Left renal pelvis (tissue), 4 donors: ENCODE measurements at regions not wholly inside any gene's neighbourhood (a gene's known extent, or its start where the extent isn't known, plus 50 kb on each side); places are given as distances from the start of the nearest gene placed in this dataset.

Experiments used
- DNase-seq, 4 donors: peaks; one replicate each; pipeline ENCODE4 v3.0.0-alpha.2; 2013; ENCODE audit warnings: low read depth in 4 of 4, low spot score in 3 of 4

DNA sequence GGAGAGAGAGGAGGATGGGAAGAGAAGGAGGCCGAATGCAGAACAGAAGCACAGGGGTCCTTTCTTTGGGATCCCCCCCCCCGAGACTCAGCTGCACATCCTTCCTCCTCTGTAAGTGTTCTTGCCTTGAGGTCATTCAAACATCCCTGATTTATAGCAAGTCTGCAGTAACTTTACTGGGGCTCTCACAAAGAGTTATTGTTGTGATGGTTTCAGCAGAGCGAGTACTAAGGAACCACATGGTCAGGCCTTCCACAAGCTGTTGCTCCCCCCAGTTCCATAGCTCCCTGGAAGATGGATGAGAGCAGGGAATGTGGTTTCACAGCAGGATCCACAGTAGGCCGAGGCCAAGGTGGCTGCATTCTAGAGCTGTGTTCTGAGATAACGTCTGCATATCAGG is 351.4 kb upstream of the CDH4 start:
- peak in 1 of 4 donors; percentile 21 for DNase-seq

DNA sequence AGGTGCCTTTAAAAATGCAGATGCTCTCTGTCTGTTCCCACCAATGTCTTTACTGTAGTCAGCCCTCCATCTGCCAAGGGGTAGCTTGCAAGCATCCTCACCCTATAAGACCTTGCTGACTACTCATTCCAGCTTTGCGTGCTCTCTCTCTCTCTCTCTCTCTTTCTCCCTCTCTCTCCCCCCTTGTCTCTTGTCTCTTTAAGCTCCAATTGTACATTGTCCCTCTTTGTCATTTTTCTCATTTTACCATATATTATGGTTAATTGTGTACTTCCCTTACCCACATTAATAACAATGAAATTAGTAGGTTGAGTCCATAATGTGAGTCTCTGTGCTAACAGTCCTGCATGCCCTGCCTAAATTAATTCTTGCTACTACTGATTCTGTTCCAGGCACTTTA is 350.2 kb upstream of the CDH4 start:
- DNase-seq, result no peak

DNA sequence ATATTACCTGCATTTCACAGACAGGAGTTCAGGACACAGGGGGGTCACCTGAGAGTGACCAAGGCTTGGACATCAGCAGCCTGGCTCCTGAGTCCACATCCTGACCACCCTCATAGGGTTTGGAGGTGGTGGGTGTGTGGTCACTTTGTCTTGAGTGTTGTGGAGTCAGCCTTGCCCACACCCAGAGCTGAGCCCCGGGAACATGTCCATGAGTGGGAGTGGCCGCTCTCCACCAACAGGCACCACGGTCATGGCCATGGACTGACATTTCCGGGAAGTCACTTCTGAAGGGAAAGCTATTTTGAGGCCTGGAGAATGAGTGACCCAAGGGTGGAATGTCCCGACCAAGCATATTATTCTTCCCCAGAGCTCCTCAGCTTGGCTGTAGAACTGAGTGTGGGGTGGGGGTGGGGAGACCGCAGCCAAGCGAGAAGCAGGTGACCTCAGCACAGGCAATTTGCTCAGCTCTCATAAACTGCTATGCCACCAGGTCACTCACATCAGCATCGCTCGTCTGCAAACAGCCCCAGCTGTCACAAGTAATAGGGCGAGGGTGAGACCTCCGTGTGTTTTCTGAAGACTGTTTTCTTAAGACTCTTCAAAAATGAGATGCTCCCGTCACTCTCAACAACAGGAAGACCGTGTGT is 348.6 kb upstream of the CDH4 start:
- DNase-seq, result no peak

DNA sequence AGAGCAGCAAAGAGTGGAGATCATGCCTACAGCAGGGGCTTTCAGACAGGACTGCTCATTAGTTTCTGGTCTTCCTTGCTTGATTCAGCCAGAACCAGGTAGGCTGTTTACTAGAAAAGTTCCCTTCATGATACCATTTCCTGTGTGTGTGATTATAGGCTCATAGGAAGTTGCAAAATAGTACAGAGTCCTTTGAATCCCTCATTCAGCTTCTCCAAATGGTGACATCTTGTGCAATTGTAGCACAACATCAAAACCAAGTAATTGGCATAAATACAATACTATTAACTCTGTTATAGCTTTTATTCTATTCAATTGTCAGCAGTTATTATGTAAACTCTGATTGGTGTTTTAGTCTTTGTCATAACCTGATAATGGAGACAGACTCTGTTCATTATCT is 347.3 kb upstream of the CDH4 start:
- DNase-seq, result no peak

DNA sequence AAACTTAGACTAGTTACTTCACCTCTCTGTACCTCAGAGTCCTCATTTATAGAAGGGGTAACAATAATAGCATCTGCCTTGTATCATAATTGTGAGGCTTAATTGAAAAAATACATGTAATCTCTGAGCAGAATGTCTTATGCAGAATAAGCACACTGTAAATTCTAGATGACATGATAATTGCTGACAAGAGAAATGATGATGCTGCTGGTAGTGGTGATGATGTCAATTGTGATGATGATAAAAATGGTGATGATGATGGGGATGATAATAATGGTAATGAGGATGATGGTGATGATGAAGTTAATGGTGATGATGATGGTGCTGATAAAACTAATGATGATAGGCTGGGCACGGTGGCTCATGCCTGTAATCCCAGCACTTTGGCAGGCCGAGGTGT is 346.1 kb upstream of the CDH4 start:
- no peak for DNase-seq

- no peak for DNase-seq
Observed at GRCh38 chr20:60906555-60906954, 345.5 kb upstream of the CDH4 start.

DNA sequence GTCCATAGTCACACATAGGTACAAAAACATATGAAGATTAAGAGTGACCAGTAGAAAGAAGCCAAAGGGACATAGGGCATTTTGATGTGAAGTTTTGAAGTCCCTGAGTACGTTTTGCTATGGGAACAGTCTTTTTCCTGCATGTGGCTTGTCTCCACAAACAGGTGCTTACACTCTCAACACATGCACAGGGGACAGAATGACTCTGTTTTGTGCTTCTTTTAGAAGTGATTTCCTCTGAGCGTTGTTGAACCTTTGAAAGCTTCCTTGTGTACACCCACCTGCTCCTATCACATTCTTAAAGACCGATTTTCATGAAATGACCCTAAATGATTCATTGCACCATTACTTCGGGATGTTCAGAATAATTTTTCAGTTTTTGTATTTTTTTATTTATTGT is 338.8 kb upstream of the CDH4 start:
- DNase-seq, result no peak

DNA sequence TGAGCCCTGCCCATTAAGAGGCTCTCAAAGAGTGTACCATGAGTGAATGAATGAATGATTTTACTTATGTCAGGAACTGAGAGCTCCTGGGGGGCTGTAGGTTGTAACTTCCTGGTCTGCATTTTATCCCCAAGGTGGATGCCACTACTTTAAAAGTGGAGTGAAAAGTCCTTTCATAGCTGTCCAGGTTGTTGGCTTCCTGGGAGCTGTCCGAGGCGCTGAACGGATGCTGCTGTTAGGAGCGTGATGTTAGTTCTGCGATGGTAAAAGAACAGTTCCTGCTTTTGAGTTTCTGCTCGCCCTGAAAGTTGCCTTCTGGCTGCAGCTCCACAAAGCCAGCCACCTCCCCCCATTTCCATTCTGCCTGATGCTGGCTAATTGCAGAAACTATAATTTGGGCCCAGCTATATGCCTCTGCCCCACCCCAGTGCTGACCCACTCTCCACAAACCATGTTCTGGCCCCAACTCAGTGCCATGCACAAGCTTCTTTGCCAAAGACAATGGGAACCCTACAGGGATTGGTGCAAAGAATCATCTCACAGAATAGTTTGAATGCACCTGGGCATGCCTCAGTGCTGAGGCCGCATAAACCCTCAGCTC is 330.9 kb upstream of the CDH4 start:
- DNase-seq, result peak in 1 of 4 donors; percentile 22

- DNase-seq, result no peak
Observed at GRCh38 chr20:60926831-60927230, 325.2 kb upstream of the CDH4 start.

- DNase-seq, result no peak
Observed at GRCh38 chr20:60928341-60928740, 323.7 kb upstream of the CDH4 start.

DNA sequence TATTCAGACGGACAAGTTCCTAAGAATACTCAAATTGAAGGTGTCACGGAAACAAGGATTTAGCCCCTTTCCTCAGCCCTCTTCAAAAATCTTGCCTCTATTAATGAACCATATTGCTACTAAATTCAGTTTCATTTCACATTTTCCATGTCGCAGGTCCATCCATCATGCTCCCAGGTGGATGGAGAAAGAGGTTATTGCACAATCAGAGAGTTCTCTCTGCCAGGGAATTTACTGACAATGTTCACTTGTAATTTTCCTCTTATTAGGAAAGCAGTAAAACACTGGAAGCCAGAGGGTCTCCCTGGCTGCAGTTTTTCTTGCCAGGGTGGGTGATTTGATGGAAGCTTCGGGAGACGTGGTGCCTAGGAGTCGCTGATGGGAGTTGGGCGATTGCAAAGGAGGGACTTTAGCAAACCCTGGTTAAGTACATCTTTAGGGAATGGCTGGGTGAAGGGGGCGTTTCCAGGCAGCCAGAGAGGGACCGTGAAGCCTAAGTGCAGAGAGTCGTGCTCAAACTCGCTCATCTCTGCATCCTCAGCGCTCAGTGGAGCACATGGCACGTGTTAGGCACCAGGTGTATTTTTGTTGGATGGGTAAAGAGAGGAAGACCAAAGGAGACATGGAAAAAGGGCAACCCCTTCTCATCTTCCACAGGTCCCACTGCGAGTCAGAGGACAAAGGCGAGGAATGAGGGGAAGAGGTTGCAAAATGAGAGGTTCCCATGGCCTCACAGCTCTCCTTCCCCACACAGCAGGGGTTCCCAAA is 321.9 kb upstream of the CDH4 start:
- no peak for DNase-seq

DNA sequence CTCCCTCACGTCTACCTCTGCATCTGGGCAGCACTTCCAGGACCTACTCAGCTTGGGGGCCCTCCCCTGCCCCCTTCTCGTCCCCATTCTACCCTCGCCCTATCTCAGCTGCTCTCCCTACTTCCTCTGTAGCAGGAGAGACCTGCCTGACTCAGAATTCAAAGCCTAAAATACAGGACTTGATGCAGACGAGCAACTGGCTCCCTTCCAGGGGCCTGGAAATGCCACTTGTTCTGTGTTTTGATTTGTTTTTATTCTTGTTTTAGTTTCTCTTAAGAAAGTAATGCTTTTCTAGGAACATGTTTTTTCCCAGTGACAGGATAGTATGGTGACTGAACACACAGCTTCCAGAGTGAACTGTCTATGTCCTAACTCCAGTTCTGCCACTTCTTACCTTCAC is 320.4 kb upstream of the CDH4 start:
- no peak for DNase-seq

DNA sequence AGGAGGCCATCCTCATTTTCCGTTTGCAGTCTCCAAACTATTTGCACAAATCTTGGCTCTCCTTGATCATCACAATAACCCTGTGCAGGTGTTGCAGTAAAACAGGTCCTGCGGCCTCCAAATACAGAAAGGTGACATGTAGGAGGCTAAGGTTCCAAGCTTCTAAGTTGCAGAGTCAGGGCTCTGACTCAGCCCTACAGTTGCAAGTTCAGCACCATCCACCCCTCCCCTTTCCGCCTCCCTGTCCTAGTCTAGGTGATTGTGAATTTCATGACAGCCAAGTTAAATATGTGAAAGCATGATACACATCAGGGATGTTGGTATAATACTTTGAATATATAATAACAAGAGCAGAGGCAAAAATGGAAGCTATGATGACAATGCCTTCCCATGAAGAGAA is 317.3 kb upstream of the CDH4 start:
- no peak for DNase-seq

DNA sequence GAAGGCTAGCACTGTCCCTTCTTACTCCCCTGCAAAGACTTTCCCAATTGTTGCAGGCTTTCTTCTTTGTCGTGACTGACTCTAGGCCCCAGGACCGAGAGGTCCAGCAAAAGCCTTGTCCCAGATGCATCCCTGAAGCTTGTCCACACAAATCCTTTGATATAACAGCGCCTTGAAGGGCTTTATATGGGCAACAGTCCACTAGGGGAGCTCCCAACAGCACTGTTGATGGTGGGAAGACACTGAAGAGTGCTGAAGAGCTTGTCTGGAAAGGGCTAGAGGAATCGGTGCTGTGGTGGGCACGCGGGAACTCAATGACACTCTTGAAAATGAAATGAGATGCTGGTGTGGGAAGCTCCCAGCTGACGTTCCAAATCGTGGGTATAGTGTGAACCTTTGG is 316.1 kb upstream of the CDH4 start:
- DNase-seq, result no peak

DNA sequence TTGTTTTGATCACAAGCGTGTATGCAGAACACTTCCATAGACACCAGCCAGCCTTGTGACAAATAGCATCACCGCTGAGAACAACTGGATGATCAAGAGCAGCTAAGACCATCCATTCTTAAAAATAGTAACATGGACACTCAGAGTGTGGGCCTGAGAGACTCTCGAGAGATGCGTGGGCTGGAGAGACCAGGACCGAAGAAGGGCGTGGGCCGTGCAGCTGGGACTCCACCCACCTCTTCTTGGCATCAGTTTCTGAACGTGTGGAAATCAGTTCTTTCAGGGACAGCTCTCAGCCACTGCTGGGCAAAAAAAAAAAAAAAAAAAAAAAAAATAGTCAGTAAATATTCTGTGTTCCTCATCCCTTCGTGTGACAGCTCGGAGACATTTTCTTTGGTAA is 314.5 kb upstream of the CDH4 start:
- no peak for DNase-seq

DNA sequence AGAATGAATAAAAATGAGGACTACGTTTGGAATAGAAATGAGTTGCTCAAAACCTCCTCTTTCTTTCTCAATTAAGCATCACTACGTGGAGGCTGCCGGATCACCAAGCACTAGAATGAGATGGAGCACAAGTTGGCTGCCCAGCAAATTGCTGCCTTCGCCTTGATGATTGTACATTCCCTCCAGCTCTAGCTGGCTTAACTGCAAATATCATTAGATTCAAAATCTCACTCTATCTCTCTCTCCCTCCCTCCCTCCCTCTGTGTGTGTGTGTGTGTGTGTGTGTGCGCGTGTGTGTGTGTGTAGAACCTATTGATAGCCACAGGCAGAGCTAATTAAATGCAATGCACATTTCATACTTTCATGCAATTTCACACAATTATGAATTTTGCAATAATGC is 310.7 kb upstream of the CDH4 start:
- DNase-seq, result no peak

DNA sequence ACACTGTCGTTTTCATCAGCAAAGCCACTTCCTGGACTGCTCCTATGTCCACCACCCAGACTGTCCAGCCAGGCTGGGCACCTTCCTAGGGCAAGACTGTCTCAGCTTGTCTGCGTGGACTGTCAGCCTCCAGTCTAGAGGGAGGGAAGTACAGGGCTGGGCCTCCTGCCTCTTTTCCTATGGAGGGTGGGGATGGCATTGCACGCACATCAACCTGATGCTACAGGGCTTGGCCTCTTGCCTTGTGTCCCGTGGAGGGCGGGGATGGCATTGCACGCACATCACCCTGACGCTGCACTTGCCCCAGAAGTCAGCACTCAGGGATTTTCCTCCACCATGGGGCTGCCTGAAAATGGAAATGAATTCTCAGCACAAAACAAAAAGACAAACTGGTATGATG is 304.2 kb upstream of the CDH4 start:
- DNase-seq, result no peak

DNA sequence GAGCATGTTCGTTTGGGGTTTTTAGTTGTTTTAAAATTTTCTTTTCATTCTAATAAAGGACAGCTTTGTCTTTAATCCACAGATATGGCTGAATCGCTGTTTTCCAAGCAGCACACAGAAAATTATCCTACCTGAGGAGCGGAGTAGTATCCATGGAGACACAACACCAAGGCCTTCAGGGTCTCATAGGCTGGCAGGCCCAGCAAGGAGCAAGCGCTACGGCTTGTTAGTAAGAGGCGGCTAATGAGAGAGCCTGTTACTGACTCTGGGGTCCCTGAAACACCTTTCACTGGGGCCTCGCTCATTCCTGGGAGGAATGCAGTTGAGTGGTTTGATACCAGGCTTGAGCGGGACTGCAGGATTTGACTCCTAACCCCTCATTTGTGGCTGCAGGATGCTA is 303.8 kb upstream of the CDH4 start:
- DNase-seq, result no peak

DNA sequence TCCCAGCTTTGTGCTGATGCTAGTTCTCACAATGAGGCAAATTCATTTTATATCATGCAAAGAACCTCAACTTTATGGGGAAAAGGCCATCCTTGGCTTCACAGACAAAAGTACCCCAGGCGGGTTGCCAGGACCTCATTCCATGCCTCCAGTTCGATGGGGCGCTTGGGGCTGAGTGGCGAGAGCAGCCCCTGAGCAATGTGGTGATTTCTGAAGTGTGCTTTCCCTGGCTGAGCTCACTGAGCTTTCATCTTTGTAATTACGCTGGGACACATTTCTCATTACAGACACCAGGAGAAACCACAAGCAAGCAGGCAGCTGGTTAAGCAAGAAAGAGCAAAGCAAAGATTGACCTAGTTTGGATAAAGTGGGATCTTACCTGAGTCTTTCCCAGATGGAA is 301.5 kb upstream of the CDH4 start:
- no peak for DNase-seq

GRCh38 chr20:60950974-60951373 is 301.1 kb upstream of the CDH4 start:
- no peak for DNase-seq

DNA sequence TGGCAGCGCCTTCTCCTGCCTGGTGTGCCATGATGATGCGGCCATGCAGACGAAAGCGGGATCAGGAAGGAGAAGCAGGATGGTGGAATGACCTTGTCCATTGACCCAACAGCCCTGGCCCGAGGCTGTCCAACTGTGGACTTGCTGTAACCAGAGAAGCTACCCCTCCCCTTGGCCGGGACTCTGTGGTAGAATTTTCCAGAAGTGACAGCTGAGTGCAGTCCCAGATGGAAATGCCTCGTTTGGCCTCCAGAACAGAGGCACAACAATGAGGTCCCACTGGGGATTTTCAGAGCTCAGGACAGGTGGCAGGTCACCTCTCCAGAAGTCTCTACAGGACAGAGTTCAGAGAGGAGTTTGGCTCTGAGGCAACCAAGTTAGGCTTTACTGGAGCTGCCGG is 299.2 kb upstream of the CDH4 start:
- no peak for DNase-seq

DNA sequence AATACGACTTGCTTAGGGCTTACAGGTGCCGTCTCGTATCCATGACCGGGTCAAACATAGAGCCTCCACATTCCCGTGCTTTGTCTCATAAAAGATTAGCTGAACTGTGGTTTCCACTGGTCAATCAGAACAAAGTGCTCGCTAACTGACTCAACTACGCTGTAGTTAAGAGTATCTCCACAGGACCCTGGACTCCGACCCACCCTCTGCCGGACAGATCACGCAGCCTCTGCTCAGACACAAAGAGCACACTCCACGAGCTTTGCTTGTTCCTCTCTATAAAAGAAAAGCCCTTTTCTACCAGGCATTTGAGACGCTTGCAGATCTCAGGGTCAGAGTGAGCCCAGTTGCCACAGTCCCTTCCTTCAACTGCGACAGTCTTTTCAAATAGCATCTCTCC is 298.7 kb upstream of the CDH4 start:
- DNase-seq, result no peak
